ENCODE measurements at regions not wholly inside any gene's neighbourhood (a gene's known extent, or its start where the extent isn't known, plus 50 kb on each side); places are given as distances from the start of the nearest gene placed in this dataset.

GRCh38 chr5:57537811-57538210 lies 55.2 kb upstream of the ACTBL2 start:
- TF ChIP-seq CTCF (IDR thresholded peaks at IDR 0.05; ENCODE audit: low read length) (no peak), EZH2 (IDR thresholded peaks at IDR 0.05; ENCODE audit: borderline replicate concordance, low read length) (no peak)
